SK-N-SH treated with all-trans-retinoic acid at 6 μM for 48 hours (cell line): ENCODE measurements at regions not wholly inside any gene's neighbourhood (a gene's known extent, or its start where the extent isn't known, plus 50 kb on each side); places are given as distances from the start of the nearest gene placed in this dataset.

Source experiments
- ATAC-seq: fragments of 200-7000 bp; cut with Tn5 transposase; 3 replicates; pipeline ENCODE4 v1.9.1; 2020; ENCODE audit warnings: mild to moderate bottlenecking, moderate library complexity
- ARNTL ChIP-seq: fragments of 450-650 bp; formaldehyde crosslinking; IDR thresholded peaks from 2 replicates; pipeline ENCODE4 v1.5.0; 2020; ENCODE audit warnings: low read depth, mild to moderate bottlenecking, moderate library complexity, borderline replicate concordance
- BACH2 ChIP-seq: fragments of 250-450 bp; sonication (Bioruptor Pico); IDR thresholded peaks from 2 replicates; pipeline ENCODE4 v1.9.0; 2021; ENCODE audit warnings: mild to moderate bottlenecking, borderline replicate concordance
- CSDC2 ChIP-seq: fragments of 250-450 bp; sonication (Bioruptor Pico); IDR thresholded peaks from 2 replicates; pipeline ENCODE4 v1.5.0; 2020; ENCODE audit warnings: mild to moderate bottlenecking, moderate library complexity
- ESRRG ChIP-seq: fragments of 250-450 bp; sonication (Bioruptor Pico); IDR thresholded peaks from 2 replicates; pipeline ENCODE4 v1.6.1; 2021; ENCODE audit warnings: mild to moderate bottlenecking
- GLIS3 ChIP-seq: fragments of 250-450 bp; sonication (Bioruptor Pico); IDR thresholded peaks from 2 replicates; pipeline ENCODE4 v1.5.0; 2020; ENCODE audit warnings: mild to moderate bottlenecking, moderate library complexity
- OSR1 ChIP-seq: fragments of 250-450 bp; sonication (Bioruptor Pico); IDR thresholded peaks from 2 replicates; pipeline ENCODE4 v1.8.0; 2022; ENCODE audit warnings: moderate library complexity, mild to moderate bottlenecking, inconsistent platforms
- PATZ1 ChIP-seq: fragments of 250-450 bp; sonication (Bioruptor Pico); IDR thresholded peaks from 2 replicates; pipeline ENCODE4 v1.8.0; 2020; ENCODE audit warnings: mild to moderate bottlenecking, moderate library complexity, borderline replicate concordance
- PPARA ChIP-seq: fragments of 250-450 bp; sonication (Bioruptor Pico); IDR thresholded peaks from 2 replicates; pipeline ENCODE4 v1.5.0; 2020; ENCODE audit warnings: mild to moderate bottlenecking, borderline replicate concordance
- SNAI2 ChIP-seq: fragments of 250-450 bp; sonication (Bioruptor Pico); IDR thresholded peaks from 2 replicates; pipeline ENCODE4 v1.5.0; 2020; ENCODE audit warnings: mild to moderate bottlenecking, moderate library complexity
- TOX ChIP-seq: fragments of 250-450 bp; sonication (Bioruptor Pico); IDR thresholded peaks from 2 replicates; pipeline ENCODE4 v1.8.0; 2021; ENCODE audit warnings: mild to moderate bottlenecking, moderate library complexity, borderline replicate concordance
- ZC3H10 ChIP-seq: fragments of 250-450 bp; sonication (Bioruptor Pico); IDR thresholded peaks from 2 replicates; pipeline ENCODE4 v1.5.1; 2021; ENCODE audit warnings: mild to moderate bottlenecking, moderate library complexity
- ZFP3 ChIP-seq: fragments of 250-450 bp; sonication (Bioruptor Pico); IDR thresholded peaks from 2 replicates; pipeline ENCODE4 v1.5.0; 2020; ENCODE audit warnings: mild to moderate bottlenecking, moderate library complexity
- ZFP30 ChIP-seq: fragments of 450-650 bp; formaldehyde crosslinking; IDR thresholded peaks from 2 replicates; pipeline ENCODE4 v1.5.0; 2022; ENCODE audit warnings: mild to moderate bottlenecking, moderate library complexity
- ZNF565 ChIP-seq: fragments of 450-650 bp; formaldehyde crosslinking; conservative IDR thresholded peaks from 2 replicates; pipeline ENCODE4 v1.5.0; 2020; ENCODE audit warnings: low read depth, mild to moderate bottlenecking, moderate library complexity
- ZNF70 ChIP-seq: fragments of 450-650 bp; formaldehyde crosslinking; IDR thresholded peaks from 2 replicates; pipeline ENCODE4 v1.5.0; 2020; ENCODE audit warnings: mild to moderate bottlenecking, moderate library complexity
- ZNF8 ChIP-seq: fragments of 450-650 bp; formaldehyde crosslinking; IDR thresholded peaks from 2 replicates; pipeline ENCODE4 v1.5.0; 2020; ENCODE audit warnings: mild to moderate bottlenecking, moderate library complexity
- TF ChIP-seq, protein P1 (sequence below): fragments of 250-450 bp; sonication (Bioruptor Pico); IDR thresholded peaks from 2 replicates; pipeline ENCODE4 v1.5.1; 2020; ENCODE audit warnings: low read depth, mild to moderate bottlenecking, moderate library complexity
- TF ChIP-seq, protein P2 (sequence below): fragments of 250-450 bp; sonication (Bioruptor Pico); IDR thresholded peaks from 2 replicates; pipeline ENCODE4 v1.5.0; 2020; ENCODE audit warnings: mild to moderate bottlenecking, moderate library complexity
- TF ChIP-seq, protein P3 (sequence below): fragments of 250-450 bp; sonication (Bioruptor Pico); IDR thresholded peaks from 2 replicates; pipeline ENCODE4 v1.8.0; 2021; ENCODE audit warnings: low read depth, mild to moderate bottlenecking, moderate library complexity, borderline replicate concordance

DNA sequence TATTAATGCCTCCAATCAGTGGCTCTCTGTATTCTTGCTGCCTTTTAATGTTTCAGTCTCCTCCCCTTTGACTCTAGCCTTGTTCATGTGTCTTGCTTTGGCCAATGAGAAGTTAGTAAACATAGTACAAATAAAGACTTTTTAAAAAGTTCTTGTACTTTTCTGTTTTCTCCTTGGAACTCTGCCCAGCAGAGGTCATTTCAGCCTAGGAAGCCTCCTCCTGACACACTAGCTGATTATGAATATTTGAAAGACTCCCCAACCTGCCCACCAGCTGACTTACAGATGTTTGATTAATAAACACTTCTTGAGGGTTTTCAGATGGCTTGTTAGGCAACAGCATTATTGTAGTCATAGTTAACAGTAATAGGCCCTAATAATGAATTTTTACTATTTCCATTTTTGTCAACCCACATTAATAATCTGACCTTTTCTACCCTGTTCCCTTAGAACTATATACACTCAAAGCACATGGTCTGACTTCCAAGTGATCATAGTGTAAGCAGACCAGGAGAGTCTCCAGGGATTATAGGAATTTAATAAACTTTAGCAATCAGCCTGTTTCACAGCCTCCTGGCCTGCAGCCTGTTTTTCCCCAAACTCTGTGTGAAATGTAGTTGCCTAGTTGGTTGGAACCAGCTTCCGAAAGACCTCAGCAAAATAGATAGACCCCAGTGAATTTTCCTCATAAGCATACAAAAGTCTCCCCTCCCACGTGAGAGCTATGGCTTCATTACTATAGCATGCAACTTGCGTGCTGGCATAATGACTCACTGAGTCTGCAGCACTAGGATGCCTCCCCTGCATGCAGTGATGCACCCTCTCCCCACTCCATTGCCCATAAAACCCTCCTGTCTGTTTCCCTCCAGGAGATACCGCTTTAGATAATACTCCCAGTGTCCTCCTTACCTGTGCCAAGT, 670.7 kb upstream of the ZNF804A start (continued):
- TF ChIP-seq, protein P1, sequence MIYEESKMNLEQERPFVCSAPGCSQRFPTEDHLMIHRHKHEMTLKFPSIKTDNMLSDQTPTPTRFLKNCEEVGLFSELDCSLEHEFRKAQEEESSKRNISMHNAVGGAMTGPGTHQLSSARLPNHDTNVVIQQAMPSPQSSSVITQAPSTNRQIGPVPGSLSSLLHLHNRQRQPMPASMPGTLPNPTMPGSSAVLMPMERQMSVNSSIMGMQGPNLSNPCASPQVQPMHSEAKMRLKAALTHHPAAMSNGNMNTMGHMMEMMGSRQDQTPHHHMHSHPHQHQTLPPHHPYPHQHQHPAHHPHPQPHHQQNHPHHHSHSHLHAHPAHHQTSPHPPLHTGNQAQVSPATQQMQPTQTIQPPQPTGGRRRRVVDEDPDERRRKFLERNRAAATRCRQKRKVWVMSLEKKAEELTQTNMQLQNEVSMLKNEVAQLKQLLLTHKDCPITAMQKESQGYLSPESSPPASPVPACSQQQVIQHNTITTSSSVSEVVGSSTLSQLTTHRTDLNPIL, result no peak
- TF ChIP-seq OSR1 (CRISPR knock-in tag) (no peak), ESRRG (CRISPR knock-in tag) (no peak), CSDC2 (CRISPR knock-in tag) (no peak), SNAI2 (no peak), PPARA (no peak), ZNF565 (CRISPR knock-in tag) (no peak), ARNTL (CRISPR knock-in tag) (no peak), ZNF8 (CRISPR knock-in tag) (no peak), GLIS3 (CRISPR knock-in tag) (no peak), ZFP3 (CRISPR knock-in tag) (no peak)
- TF ChIP-seq, protein P2, sequence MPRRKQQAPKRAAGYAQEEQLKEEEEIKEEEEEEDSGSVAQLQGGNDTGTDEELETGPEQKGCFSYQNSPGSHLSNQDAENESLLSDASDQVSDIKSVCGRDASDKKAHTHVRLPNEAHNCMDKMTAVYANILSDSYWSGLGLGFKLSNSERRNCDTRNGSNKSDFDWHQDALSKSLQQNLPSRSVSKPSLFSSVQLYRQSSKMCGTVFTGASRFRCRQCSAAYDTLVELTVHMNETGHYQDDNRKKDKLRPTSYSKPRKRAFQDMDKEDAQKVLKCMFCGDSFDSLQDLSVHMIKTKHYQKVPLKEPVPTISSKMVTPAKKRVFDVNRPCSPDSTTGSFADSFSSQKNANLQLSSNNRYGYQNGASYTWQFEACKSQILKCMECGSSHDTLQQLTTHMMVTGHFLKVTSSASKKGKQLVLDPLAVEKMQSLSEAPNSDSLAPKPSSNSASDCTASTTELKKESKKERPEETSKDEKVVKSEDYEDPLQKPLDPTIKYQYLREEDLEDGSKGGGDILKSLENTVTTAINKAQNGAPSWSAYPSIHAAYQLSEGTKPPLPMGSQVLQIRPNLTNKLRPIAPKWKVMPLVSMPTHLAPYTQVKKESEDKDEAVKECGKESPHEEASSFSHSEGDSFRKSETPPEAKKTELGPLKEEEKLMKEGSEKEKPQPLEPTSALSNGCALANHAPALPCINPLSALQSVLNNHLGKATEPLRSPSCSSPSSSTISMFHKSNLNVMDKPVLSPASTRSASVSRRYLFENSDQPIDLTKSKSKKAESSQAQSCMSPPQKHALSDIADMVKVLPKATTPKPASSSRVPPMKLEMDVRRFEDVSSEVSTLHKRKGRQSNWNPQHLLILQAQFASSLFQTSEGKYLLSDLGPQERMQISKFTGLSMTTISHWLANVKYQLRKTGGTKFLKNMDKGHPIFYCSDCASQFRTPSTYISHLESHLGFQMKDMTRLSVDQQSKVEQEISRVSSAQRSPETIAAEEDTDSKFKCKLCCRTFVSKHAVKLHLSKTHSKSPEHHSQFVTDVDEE (CRISPR knock-in tag), result no peak

DNA sequence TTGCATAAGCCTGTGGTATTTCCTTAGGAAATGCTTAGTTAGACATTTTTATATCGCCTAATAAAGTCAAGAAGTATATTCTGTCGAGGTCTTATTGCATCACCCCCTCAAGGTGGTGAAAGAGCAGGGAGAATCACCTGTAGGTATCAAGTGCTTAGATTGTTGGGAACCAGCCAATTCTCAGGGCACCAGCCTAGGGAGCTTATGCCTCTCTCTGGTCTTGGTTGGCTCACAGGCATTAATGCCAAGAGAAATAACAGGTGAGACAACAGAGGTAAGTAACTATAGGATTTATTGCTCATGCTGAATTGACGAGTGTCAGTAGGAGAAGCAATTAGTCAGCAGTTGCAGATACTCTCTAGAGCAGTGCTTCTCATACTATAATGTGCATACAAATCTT, 663.3 kb upstream of the ZNF804A start:
- no peak for ATAC-seq
- TF ChIP-seq, protein P2 (CRISPR knock-in tag), result no peak
- TF ChIP-seq CSDC2 (CRISPR knock-in tag), result no peak
- TF ChIP-seq ZNF8 (CRISPR knock-in tag), result no peak
- TF ChIP-seq OSR1 (CRISPR knock-in tag), result no peak
- no peak for TF ChIP-seq TOX (CRISPR knock-in tag)
- no peak for TF ChIP-seq PATZ1 (CRISPR knock-in tag)
- TF ChIP-seq GLIS3 (CRISPR knock-in tag), result no peak
- TF ChIP-seq, protein P1, result no peak
- TF ChIP-seq, protein P3, sequence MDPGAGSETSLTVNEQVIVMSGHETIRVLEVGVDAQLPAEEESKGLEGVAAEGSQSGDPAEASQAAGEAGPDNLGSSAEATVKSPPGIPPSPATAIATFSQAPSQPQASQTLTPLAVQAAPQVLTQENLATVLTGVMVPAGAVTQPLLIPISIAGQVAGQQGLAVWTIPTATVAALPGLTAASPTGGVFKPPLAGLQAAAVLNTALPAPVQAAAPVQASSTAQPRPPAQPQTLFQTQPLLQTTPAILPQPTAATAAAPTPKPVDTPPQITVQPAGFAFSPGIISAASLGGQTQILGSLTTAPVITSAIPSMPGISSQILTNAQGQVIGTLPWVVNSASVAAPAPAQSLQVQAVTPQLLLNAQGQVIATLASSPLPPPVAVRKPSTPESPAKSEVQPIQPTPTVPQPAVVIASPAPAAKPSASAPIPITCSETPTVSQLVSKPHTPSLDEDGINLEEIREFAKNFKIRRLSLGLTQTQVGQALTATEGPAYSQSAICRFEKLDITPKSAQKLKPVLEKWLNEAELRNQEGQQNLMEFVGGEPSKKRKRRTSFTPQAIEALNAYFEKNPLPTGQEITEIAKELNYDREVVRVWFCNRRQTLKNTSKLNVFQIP, result no peak
- no peak for TF ChIP-seq ZNF70 (CRISPR knock-in tag)
- TF ChIP-seq ZC3H10 (CRISPR knock-in tag), result no peak
- TF ChIP-seq ZFP30 (CRISPR knock-in tag), result no peak
- TF ChIP-seq SNAI2, result no peak
- TF ChIP-seq BACH2 (CRISPR knock-in tag), result no peak
